WTC11 (cell line): ENCODE measurements at regions not wholly inside any gene's neighbourhood (a gene's known extent, or its start where the extent isn't known, plus 50 kb on each side); places are given as distances from the start of the nearest gene placed in this dataset.
"Not testable (repeated sequence)": the region's sequence is repeated elsewhere in the genome, so short reads cannot be mapped to it uniquely, and the experiment has no call there.

Source experiments
- ATAC-seq: fragments of 200-7000 bp; cut with Tn5 transposase; 2 replicates; pipeline ENCODE4 v1.10.0; 2021; ENCODE audit warnings: mild to moderate bottlenecking, moderate library complexity
- CTCF ChIA-PET: fragments of 300-600 bp; sonication (Branson Sonifier 250); formaldehyde crosslinking; loops from one replicate; lab custom pipeline; 2021; ENCODE audit warnings: antibody characterized with exemption; lab: Charles Lee
- POLR2A ChIA-PET: fragments of 350-600 bp; sonication (Branson Sonifier 250); formaldehyde crosslinking; loops from one replicate; lab custom pipeline; 2021; ENCODE audit warnings: antibody characterized with exemption; lab: Charles Lee
- DNase-seq: peaks from one replicate; pipeline ENCODE4 v3.0.0; 2021; ENCODE audit warnings: low spot score
- H3K27ac Mint-ChIP-seq: 2 replicates; pipeline ENCODE4 v1.8.0; 2021; ENCODE audit warnings: mixed read lengths
- H3K27me3 Mint-ChIP-seq: 2 replicates; pipeline ENCODE4 v1.8.0; 2021; ENCODE audit warnings: low read depth, mild to moderate bottlenecking, moderate library complexity, mixed read lengths
- H3K36me3 Mint-ChIP-seq: 2 replicates; pipeline ENCODE4 v1.8.0; 2021; ENCODE audit warnings: mixed read lengths
- H3K4me1 Mint-ChIP-seq: 2 replicates; pipeline ENCODE4 v1.8.0; 2022; ENCODE audit warnings: mixed read lengths
- H3K4me3 Mint-ChIP-seq: 2 replicates; pipeline ENCODE4 v1.8.0; 2021; ENCODE audit warnings: mild to moderate bottlenecking, moderate library complexity, mixed read lengths
- H3K9me3 Mint-ChIP-seq: 2 replicates; pipeline ENCODE4 v1.8.0; 2021; ENCODE audit warnings: mixed read lengths
- GABPB1 ChIP-seq: sonication (generic); formaldehyde crosslinking; IDR thresholded peaks from 2 replicates; pipeline ENCODE4 v1.8.1; 2023; ENCODE audit warnings: mild to moderate bottlenecking, missing genetic modification reagents
- MXD4 ChIP-seq: fragments of 250-450 bp; sonication (Bioruptor Pico); IDR thresholded peaks from 2 replicates; pipeline ENCODE4 v1.8.0; 2021; ENCODE audit warnings: mild to moderate bottlenecking, moderate library complexity, borderline replicate concordance
- NR3C1 ChIP-seq: sonication (generic); formaldehyde crosslinking; conservative IDR thresholded peaks from 2 replicates; pipeline ENCODE4 v1.8.1; 2023; ENCODE audit warnings: low read depth, mild to moderate bottlenecking, missing genetic modification reagents
- PRRX2 ChIP-seq: fragments of 250-450 bp; sonication (Bioruptor Pico); IDR thresholded peaks from 2 replicates; pipeline ENCODE4 v1.8.0; 2021; ENCODE audit warnings: mild to moderate bottlenecking
- RORB ChIP-seq: fragments of 250-450 bp; sonication (Bioruptor Pico); IDR thresholded peaks from 2 replicates; pipeline ENCODE4 v1.9.0; 2021; ENCODE audit warnings: mild to moderate bottlenecking
- SMAD4 ChIP-seq: sonication (generic); formaldehyde crosslinking; IDR thresholded peaks from 2 replicates; pipeline ENCODE4 v1.8.0; 2022; ENCODE audit warnings: mild to moderate bottlenecking, missing genetic modification reagents
- SOX15 ChIP-seq: fragments of 250-450 bp; sonication (Bioruptor Pico); IDR thresholded peaks from 2 replicates; pipeline ENCODE4 v1.9.0; 2021; ENCODE audit warnings: mild to moderate bottlenecking
- ZBTB21 ChIP-seq: sonication (generic); formaldehyde crosslinking; IDR thresholded peaks from 2 replicates; pipeline ENCODE4 v1.8.1; 2023; ENCODE audit warnings: mild to moderate bottlenecking, missing genetic modification reagents, borderline replicate concordance
- ZNF138 ChIP-seq: sonication (generic); formaldehyde crosslinking; conservative IDR thresholded peaks from 2 replicates; pipeline ENCODE4 v1.8.1; 2022; ENCODE audit warnings: mild to moderate bottlenecking, moderate library complexity, missing genetic modification reagents
- ZNF671 ChIP-seq: fragments of 250-450 bp; sonication (Bioruptor Pico); IDR thresholded peaks from 2 replicates; pipeline ENCODE4 v1.8.0; 2021; ENCODE audit warnings: mild to moderate bottlenecking
- TF ChIP-seq, protein P1 (sequence below): fragments of 200-600 bp; IDR thresholded peaks from 2 replicates; pipeline ENCODE4 v1.8.0; 2022; ENCODE audit warnings: antibody characterized with exemption
- TF ChIP-seq, protein P2 (sequence below): sonication (generic); formaldehyde crosslinking; IDR thresholded peaks from 2 replicates; pipeline ENCODE4 v1.8.1; 2022; ENCODE audit warnings: mild to moderate bottlenecking, moderate library complexity, missing genetic modification reagents
- TF ChIP-seq, protein P3 (sequence below): sonication (generic); formaldehyde crosslinking; IDR thresholded peaks from 2 replicates; pipeline ENCODE4 v1.8.1; 2022; ENCODE audit warnings: low read depth, missing genetic modification reagents, borderline replicate concordance
- TF ChIP-seq, protein P4 (sequence below): sonication (generic); formaldehyde crosslinking; IDR thresholded peaks from 2 replicates; pipeline ENCODE4 v1.8.0; 2022; ENCODE audit warnings: mild to moderate bottlenecking, missing genetic modification reagents

DNA sequence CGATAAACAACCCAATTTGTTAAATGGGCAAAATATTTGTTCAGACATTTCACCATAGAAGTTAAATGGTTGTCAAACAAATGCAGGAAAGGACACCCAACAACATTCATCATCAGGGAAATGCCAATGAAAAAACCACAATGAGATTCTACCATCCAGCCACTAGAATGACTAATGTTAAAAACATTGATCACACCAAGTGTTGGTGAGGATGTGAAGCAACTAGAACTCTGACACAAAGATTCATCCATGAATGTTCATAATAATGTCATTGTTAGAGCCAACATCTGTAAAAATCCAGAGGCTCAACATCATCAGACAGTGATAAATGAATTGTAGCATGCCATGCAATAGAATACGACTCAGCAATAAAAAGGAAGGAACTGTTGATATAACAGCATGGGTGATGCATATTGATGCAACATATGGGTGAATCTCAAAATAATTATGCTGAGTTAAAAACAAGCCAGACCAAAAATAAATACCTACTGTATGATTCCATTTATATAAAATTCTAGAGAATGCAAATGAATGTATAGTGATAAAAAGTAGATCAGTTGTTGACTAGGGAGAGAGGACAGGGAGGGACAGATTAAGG lies 55.9 kb upstream of the UNC5A start:
- no peaks in the 10 kb centered on the region for H3K36me3 Mint-ChIP-seq
- no peaks in the 10 kb centered on the region for H3K4me1 Mint-ChIP-seq

DNA sequence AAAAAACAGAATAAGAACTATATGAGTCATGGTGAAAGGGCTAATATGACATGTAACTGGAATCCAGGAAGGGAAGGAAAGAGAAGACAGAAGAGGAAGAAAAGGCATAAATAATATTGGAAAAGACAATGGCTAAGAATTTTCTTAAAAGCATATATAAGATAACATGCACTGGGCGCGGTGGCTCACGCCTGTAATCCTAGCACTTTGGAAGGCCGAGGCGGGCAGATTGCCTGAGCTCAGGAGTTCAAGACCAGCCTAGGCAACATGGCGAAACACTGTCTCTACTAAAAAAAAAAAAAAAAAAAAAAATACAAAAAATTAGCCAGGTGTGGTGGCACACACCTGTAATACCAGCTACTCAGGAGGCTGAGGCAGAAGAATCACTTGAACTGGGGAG lies 54.8 kb upstream of the UNC5A start:
- H3K27ac Mint-ChIP-seq, DNase-seq, ATAC-seq, H3K4me1 Mint-ChIP-seq, H3K27me3 Mint-ChIP-seq, H3K36me3 Mint-ChIP-seq, H3K4me3 Mint-ChIP-seq, POLR2A ChIA-PET: not testable (repeated sequence)
- CTCF ChIA-PET: interaction anchor here (0.6 to 0.7 kb wide), 2 partner anchors 94 to 316 kb away, joined by 3 read pairs; no protein-coding TSS in a partner anchor
- peaks cover 17% of the 10 kb centered on the region for H3K9me3 Mint-ChIP-seq

More for the DNA sequence above, 55.9 kb upstream of the UNC5A start:
- Mint-ChIP-seq H3K27me3 (no peaks in the 10 kb centered on the region; the same call in 1 of the 2 replicates), H3K27ac (no peak overlapping the region), H3K9me3 (peaks cover 17% of the 10 kb centered on the region), H3K4me3 (no peak overlapping the region)
- ChIA-PET POLR2A (no interaction called here), CTCF (no interaction called here)
- no peak for TF ChIP-seq ZNF671 (CRISPR knock-in tag)
- TF ChIP-seq, protein P1, sequence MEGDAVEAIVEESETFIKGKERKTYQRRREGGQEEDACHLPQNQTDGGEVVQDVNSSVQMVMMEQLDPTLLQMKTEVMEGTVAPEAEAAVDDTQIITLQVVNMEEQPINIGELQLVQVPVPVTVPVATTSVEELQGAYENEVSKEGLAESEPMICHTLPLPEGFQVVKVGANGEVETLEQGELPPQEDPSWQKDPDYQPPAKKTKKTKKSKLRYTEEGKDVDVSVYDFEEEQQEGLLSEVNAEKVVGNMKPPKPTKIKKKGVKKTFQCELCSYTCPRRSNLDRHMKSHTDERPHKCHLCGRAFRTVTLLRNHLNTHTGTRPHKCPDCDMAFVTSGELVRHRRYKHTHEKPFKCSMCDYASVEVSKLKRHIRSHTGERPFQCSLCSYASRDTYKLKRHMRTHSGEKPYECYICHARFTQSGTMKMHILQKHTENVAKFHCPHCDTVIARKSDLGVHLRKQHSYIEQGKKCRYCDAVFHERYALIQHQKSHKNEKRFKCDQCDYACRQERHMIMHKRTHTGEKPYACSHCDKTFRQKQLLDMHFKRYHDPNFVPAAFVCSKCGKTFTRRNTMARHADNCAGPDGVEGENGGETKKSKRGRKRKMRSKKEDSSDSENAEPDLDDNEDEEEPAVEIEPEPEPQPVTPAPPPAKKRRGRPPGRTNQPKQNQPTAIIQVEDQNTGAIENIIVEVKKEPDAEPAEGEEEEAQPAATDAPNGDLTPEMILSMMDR: no peak
- TF ChIP-seq NR3C1 (CRISPR knock-in tag): no peak
- TF ChIP-seq RORB (CRISPR knock-in tag): no peak
- TF ChIP-seq ZBTB21: no peak
- TF ChIP-seq PRRX2 (CRISPR knock-in tag): no peak
- TF ChIP-seq, protein P2, sequence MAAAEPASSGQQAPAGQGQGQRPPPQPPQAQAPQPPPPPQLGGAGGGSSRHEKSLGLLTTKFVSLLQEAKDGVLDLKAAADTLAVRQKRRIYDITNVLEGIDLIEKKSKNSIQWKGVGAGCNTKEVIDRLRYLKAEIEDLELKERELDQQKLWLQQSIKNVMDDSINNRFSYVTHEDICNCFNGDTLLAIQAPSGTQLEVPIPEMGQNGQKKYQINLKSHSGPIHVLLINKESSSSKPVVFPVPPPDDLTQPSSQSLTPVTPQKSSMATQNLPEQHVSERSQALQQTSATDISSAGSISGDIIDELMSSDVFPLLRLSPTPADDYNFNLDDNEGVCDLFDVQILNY (CRISPR knock-in tag): no peak
- TF ChIP-seq, protein P3, sequence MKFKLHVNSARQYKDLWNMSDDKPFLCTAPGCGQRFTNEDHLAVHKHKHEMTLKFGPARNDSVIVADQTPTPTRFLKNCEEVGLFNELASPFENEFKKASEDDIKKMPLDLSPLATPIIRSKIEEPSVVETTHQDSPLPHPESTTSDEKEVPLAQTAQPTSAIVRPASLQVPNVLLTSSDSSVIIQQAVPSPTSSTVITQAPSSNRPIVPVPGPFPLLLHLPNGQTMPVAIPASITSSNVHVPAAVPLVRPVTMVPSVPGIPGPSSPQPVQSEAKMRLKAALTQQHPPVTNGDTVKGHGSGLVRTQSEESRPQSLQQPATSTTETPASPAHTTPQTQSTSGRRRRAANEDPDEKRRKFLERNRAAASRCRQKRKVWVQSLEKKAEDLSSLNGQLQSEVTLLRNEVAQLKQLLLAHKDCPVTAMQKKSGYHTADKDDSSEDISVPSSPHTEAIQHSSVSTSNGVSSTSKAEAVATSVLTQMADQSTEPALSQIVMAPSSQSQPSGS (CRISPR knock-in tag): no peak
- no peak for TF ChIP-seq ZNF138 (CRISPR knock-in tag)
- TF ChIP-seq SOX15 (CRISPR knock-in tag): no peak
- TF ChIP-seq, protein P4, sequence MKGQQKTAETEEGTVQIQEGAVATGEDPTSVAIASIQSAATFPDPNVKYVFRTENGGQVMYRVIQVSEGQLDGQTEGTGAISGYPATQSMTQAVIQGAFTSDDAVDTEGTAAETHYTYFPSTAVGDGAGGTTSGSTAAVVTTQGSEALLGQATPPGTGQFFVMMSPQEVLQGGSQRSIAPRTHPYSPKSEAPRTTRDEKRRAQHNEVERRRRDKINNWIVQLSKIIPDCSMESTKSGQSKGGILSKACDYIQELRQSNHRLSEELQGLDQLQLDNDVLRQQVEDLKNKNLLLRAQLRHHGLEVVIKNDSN (CRISPR knock-in tag): no peak
- TF ChIP-seq MXD4 (CRISPR knock-in tag): no peak
- no peak for TF ChIP-seq SMAD4
- no peak for TF ChIP-seq GABPB1 (CRISPR knock-in tag)
- DNase-seq (no peak), ATAC-seq (no peak)

DNA sequence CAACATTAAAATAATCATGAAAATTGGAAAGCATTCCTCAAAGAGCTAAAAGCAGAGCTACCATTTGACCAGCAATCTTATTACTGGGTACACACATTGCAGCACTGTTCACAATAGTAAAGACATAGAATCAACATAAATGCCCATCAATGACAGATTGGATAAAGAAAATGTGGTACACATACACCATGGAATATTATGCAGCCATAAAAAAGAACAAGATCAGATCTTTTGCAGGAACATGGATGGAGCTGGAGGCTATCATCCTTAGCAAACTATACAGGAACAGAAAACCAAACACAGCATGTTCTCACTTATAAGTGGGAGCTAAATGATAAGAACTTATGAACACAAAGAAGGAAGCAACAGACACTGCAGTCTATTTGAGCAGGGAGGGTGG lies 52.8 kb upstream of the UNC5A start:
- not testable (repeated sequence) for H3K36me3 Mint-ChIP-seq
- H3K4me1 Mint-ChIP-seq: peaks cover 13% of the 10 kb centered on the region
- CTCF ChIA-PET: interaction anchor here (1.1 kb wide), 1 partner anchor 97 kb away, joined by 4 read pairs; no protein-coding TSS in a partner anchor

More for the DNA sequence above, 52.8 kb upstream of the UNC5A start:
- DNase-seq, ATAC-seq, POLR2A ChIA-PET, H3K27ac Mint-ChIP-seq, H3K27me3 Mint-ChIP-seq, H3K4me3 Mint-ChIP-seq: not testable (repeated sequence)
- H3K9me3 Mint-ChIP-seq: peaks cover 22% of the 10 kb centered on the region
